Fibroblast of mammary gland (primary cell): ENCODE measurements at regions not wholly inside any gene's neighbourhood (a gene's known extent, or its start where the extent isn't known, plus 50 kb on each side); places are given as distances from the start of the nearest gene placed in this dataset.

ENCODE experiments used
- DNase-seq: peaks from one replicate; pipeline ENCODE4 v3.0.0-alpha.2; 2010; ENCODE audit warnings: low read depth
- H3K4me3 ChIP-seq: 2 replicates; pipeline ENCODE4 v1.5.1; 2011; ENCODE audit warnings: low read depth, mild to moderate bottlenecking, low read length, moderate library complexity; ENCODE audit not compliant: control insufficient read depth
- CTCF ChIP-seq: conservative IDR thresholded peaks from 2 replicates; pipeline ENCODE4 v1.5.1; 2011; ENCODE audit warnings: low read depth, low read length, inconsistent platforms; ENCODE audit not compliant: control insufficient read depth, insufficient read depth

- no peak for TF ChIP-seq CTCF
- no peak for DNase-seq
- no peak overlapping the region for H3K4me3 ChIP-seq
These were observed 152.3 kb upstream of the GPR26 start for GRCh38 chr10:123513870-123514269.

GRCh38 chr10:123514996-123515395 is 151.2 kb upstream of the GPR26 start:
- H3K4me3 ChIP-seq = no peak overlapping the region
- TF ChIP-seq CTCF = no peak
- DNase-seq = no peak

- no peak overlapping the region for H3K4me3 ChIP-seq
- TF ChIP-seq CTCF = no peak
These were observed 150.5 kb upstream of the GPR26 start for GRCh38 chr10:123515661-123516060.

GRCh38 chr10:123516291-123516690 is 149.9 kb upstream of the GPR26 start:
- TF ChIP-seq CTCF = no peak
- no peak overlapping the region for H3K4me3 ChIP-seq
- DNase-seq = no peak

More at GRCh38 chr10:123515661-123516060, 150.5 kb upstream of the GPR26 start:
- DNase-seq = no peak

- no peak for DNase-seq
- TF ChIP-seq CTCF = no peak
- H3K4me3 ChIP-seq = no peak overlapping the region
These were observed 148.7 kb upstream of the GPR26 start for GRCh38 chr10:123517426-123517825.

- TF ChIP-seq CTCF = no peak
- DNase-seq = no peak
- H3K4me3 ChIP-seq = no peak overlapping the region
These were observed 148.3 kb upstream of the GPR26 start for GRCh38 chr10:123517901-123518300.

- H3K4me3 ChIP-seq = no peak overlapping the region
- no peak for DNase-seq
- TF ChIP-seq CTCF = no peak
These were observed 147.4 kb upstream of the GPR26 start for GRCh38 chr10:123518765-123519164.
